ENCODE measurements at regions not wholly inside any gene's neighbourhood (a gene's known extent, or its start where the extent isn't known, plus 50 kb on each side); places are given as distances from the start of the nearest gene placed in this dataset.

DNA sequence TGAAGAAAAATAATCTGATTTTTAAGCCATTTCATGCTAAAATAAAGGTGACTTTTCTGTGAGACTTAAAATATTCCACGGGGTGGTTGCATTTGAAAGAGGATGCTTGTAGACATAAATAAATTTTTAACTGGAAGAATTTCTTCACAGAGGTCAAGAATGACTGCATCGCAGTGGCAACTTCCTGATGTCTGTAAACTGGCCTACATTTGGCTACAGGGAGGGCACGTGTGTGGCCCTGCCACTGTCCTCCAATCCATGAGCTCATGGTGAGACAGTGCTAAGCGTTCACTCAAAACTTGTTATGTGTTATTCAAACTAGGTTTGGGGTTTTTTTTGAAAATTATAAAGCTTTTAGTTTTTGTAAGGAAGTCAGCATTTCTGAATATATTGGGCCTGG, 1089.3 kb downstream of the EFNB2 start:
- no peak for DNase-seq (ENCODE audit: low spot score)

DNA sequence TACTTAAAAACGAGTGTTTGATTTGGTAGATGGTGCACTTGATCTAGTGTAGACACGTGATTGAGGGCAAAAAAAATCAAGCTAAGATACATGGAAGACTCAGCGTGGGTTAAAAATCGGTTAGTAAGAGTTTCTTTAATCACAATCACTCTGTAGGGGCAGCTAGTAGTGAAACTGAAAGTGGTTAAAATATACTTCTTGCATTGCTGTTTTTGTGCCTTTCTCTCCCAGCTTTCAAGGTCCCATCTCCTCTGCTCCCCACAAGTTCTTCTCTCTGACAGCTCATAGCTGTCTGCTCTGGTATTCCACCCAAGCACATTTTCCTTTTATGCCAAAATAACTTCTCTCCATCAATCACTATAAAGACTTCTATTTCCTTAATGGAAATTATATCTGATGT, 1089.7 kb downstream of the EFNB2 start:
- DNase-seq (ENCODE audit: low spot score), result no peak

DNA sequence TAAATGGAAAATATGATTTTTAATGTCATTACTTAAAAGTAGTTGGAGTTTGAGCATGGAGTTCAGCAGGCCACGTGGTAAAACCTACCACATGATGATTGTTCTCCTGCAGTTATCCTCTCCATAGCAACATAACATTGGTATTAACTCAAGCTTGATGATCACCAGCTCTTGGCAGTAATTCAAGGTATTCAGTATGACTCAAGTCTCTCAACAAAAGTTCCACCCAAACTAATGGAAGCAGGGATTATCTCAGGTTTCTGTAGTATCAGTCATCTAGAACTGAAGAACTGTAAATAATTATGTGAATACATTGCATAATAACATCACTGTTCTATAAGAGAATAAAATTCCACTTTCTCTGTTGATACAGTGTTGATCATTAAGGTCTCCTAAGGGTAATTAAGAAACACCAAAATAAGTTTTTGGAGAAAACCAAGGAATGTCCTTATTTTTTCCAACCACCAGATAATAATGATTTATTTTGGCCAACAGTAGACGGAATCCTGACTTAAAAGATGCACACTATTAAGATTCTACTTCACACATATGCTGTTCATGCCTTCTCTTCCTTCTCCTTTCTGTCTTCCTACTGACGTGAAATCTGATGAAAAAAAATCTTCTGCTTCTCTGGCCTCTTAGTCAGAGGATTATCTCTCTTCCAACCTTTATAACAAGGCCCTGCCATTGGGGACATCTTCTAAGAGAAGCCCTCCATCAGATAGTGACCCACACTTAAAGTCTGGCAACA, 1092.3 kb downstream of the EFNB2 start:
- peak; percentile 41 for DNase-seq (ENCODE audit: low spot score)

DNA sequence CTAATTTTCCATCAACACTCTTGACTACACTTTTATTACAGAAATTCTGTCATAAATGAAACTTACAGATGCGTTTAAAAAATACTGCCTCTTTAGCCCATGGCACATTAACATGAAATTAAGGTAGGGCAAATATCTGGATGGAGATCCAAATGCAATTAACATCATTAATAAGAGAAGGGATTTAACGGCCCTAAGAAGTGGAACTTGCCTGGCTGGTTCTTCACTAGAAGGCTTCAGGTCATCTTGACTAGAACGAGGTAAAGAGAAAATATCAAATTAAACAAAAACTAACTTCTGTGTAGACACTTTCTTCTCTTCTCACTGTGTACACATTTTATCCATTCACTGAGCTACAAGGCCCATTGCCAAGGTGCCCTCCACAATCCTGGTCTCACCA, 1093.4 kb downstream of the EFNB2 start:
- no peak for DNase-seq (ENCODE audit: low spot score)

DNA sequence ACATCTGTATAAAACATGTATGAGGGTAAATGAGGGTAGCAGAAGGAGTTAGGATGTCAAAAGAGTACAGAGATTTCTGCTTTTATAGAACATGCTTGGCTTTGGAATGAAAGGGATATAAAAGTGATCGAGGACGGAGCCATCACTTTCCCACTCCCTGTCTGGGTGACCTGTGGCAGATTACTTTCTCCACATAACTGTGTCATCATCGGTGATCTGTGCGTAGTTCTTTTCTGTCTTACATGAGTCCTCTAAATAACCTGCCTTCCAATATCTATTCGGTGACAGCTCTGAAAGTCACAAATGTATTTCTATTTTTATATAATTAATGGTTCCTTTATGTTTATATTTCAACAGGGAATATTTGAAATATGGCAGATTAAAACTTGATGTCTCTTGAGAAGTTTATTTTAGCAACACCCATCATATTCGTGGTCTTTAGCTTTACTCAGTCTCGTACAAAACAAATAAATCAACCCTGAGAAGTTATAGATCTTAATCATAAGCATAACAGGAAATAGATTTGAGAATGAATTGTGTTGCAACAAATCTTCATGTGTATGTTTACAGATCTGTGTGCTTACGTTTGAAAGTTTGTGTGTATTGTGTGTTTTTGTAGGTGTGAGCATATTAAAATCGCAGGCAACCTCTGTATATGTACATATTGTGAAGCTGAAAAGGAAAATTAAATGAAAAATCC, 1094.3 kb downstream of the EFNB2 start:
- no peak for DNase-seq (ENCODE audit: low spot score)

DNA sequence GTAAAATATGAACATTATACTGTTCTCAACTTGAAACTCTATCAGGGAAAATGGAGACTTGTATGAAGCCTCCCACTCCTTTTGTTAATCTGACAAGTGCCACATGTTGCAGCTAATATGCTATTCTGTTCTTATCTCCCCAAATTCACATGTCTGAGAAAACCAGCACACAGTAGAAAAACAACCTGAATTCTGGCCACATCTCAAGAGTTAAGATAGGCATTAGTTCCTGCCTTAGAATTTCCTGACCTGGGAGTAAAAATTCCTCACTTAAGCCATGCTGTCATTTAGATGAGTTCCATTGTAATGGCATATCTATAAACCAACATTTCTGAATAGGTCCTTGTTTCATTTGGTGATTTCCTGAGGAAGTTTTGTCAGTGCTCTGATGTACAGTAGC, 1098.5 kb downstream of the EFNB2 start:
- no peak for DNase-seq (ENCODE audit: low spot score)

DNA sequence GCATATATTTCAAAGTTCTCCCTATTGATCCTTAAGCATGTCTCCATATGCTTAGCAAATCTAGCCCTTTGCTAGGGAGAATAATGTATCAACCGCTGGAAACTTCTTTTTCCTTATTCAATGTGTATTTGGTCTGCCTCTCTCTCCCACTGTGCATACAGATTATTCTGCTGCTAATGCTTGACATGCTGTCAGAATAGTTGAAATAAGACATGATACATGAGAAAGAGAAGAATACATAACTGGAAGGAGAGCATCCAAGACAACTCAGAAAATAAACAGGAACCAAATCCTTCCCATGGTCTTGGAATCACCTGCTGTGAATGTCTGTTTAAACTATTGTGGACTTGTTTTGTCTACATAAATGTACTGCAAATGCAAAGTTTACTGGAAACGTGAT, 1103.0 kb downstream of the EFNB2 start:
- DNase-seq (ENCODE audit: low spot score), result no peak

DNA sequence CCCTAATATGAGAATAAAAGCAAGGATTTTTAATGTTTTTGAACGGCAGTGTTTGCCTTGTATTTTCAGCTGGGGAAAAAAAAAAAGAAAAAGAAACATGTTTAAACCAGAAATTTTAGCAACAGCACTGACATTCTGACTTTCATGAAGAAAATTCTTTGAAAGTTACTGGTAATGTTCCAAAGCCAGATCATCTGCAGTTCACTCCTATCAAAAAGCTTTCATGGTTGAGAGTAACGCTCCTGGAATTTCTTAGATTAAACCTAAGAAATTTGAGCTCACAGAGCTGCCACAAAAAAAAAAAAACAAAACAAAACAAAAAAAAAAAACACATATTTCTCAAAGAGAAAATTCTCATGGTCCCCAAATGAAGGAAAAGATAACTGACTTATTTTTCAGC, 1106.7 kb downstream of the EFNB2 start:
- no peak for DNase-seq (ENCODE audit: low spot score)

DNA sequence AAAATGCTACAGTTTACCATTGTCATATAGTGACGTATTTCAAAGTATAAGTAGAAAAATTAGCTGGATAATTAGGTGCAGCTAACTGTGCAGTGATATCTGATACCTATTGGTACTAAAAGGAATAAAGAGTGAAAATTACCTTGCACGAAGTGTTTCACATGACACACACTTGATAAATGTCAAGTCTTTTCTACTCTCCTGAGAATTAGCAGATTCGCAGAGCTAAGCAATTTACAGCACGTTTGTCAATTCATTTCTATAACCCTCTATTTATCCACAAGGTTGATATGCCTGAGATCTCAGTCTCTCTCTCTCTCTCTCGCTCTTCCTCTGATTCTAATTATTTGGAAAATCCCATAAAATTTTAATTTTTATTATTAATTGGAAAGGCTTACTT, 1109.0 kb downstream of the EFNB2 start:
- no peak for DNase-seq (ENCODE audit: low spot score)

DNA sequence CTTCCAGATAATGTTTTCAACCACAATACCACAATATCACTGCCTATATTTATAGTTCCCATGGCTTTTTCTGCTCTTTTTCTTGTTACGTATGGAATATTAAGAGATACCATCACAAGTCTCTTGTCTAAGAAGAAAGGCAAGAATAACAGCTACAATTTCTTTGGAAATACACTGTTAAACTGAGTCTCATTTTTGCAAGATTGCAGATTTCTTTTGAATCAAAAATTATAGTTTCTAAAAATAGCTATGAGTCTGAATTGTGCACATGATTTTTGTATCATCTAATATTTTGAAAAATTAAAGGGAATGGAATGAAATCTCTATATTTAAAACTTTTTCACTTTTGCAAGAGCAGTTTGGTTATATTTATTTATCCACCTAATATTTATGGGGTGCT, 1120.8 kb downstream of the EFNB2 start:
- DNase-seq (ENCODE audit: low spot score), result no peak

DNA sequence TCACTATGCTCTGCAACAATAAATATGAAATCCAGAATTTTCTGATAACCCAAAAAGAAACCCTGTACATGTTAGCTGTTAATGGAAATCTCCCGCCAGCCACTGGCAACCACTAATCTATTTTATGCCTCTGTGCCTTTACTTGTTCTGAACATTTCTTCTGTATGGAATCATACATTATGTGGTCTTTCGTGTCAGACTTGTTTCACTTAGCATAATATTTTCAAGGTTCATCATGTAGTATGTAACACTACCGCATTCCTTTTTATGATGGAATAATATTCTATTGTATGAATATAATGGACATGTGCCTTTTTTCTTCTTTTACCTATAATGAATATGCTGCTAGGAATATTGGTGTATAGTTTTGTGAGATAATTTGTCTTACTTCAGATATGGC, 1123.3 kb downstream of the EFNB2 start:
- DNase-seq (ENCODE audit: low spot score), result no peak

DNA sequence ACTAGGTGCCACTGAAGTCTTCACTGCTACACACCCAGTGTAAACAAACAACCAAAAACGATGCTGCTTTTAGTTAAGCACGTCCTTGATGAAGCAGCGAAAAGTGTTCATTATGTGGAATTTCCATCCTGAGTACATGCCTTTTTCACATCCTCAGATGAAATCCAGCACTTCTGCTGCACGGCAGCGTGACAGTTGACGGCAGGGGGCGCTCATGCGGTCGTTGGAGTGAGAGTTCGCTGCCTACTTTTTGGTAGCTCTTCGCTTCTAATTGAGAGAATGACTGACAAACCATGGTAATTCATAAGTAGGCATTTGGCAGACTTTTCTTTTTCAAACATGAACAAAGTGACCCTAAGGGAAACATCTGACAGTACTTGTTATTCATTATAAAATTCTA, 1124.9 kb downstream of the EFNB2 start:
- DNase-seq (ENCODE audit: low spot score), result no peak

DNA sequence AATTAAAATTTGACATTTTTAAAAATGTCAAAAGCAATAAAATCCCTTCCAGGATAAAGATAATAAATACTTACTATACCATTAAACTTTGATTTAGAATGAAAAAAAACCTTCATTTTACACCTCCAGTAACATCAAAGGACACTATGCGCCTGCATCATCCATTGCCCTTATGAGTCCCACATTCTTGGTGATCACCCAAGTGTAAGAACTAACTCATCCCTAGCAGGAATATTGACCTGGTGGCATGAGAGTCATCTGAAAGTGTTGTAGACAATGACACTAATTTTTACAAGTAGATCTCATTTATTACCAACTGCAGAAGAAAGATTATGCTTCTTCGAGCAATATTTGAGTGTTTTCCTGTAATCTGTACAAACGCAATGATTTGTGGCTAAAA, 1128.9 kb downstream of the EFNB2 start:
- no peak for DNase-seq (ENCODE audit: low spot score)

DNA sequence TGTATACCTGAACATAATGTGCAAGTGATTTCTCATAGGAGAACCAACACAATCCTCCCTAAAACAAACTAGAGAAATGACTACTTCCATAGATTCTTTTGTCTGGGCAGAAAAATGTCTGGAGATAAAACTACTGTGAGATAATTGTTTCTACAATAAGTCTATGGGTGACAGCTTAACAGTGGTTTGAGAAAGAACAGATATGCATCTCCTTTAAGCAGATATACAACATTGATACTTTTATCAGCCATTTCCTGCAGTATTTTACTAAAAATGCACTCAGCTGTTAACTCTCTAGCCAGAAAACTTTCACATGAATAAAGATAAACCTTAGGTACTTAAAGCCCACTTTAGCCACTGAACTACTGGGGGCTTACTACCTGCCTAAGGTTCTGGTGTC, 1132.4 kb downstream of the EFNB2 start:
- no peak for DNase-seq (ENCODE audit: low spot score)

DNA sequence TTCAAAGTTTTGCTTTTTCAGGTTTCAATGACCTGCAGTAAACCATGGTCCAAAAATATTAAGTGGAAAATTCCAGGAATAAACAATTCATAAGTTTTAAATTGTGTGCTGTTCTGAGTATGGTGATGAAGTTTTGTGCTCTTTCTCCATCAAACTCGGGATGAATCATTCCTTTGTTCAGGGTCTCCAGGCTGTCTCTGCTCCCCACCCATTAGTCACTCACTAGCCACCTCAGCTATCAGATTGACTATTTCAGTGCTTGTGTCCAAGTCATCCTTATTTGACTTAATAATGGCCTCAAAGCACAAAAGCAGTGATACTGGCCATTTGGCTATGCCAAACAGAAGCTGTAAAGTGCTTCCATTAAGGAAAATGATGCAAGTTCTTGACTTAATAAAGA, 1140.4 kb downstream of the EFNB2 start:
- DNase-seq (ENCODE audit: low spot score), result no peak

DNA sequence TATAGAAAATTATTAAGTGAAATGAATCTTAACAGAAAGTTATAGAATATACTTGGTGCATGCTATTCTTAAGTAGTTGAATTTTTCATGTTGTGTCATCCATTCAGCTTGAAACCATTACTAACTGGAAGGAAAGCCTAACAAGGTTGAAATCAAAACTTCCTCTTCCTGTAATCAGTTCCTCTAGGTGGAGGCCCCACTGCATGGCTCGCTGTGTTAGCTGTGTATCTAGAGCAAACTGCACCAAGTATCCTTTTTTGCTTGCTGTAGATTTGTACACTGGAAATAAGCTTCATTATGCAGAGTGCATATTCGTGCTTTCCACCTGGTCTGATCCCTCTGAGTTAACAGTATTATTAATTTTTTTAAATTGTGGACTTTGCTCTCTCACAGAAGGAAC, 1146.1 kb downstream of the EFNB2 start:
- DNase-seq (ENCODE audit: low spot score), result no peak

DNA sequence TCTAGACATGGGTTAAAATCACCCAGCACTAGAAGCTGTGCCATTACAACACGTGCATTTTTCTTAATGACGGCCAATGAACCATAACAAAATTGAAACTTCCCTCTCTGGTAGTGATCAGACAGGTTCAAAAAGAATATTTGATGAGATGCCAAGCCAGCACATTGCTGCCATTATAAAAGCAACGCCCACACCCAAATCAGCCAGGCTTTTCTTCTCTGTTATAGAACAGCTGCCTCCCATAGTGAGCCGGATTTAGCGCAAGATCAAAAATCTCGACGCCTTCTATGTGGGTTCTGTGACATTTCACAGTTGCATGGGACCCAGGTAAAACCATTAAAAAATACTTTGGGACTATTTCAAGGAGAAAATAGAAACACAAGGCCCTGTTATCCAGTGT, 1158.0 kb downstream of the EFNB2 start:
- peak; percentile 6 for DNase-seq (ENCODE audit: low spot score)

DNA sequence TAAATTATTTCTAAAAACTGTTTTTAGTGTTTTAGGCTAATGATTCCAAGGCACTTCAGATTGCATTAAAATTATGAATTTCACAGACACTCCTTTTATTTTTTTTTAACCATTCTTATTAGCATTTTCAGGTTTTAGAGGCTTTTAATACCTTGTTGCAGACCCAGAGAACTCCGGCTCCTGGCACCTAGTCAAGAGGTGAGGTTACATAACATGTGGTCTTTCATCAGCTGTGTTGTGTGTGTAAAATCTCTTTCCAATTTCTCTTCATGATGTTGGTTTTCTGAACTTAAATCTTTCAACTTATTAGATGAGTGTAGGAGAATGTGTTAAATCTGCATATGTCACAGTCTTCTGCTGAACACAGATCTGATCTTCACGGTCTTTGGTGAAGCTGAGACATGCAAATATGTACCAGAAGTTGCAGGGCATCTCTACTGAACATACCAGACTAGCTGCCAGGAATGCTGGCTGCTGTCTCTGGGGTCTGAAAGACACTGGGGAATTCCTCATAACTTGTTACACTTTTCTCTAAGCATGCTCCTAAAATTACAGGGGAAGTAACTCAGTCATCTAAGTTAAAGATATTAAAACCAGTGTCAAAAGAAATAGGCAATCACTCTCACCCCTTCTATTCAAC, 1165.3 kb downstream of the EFNB2 start:
- no peak for DNase-seq (ENCODE audit: low spot score)

DNA sequence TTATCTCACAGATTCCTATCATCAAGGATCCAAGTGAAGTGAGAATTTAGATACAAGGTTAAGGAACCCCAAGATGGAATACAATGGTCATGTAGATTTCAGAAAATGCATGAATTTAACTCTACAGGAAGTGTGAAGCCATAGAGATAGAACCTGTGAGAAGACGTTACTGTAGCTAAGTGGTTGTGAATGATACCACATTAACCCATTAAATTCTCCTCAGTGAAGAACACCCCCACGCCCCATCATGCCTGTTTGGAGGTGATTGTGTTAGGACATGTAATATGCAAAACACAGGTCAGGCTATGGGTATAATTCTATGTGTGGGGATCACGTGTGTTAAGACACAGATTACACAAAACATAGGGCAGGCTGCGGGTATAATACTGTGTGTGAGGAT, 1166.7 kb downstream of the EFNB2 start:
- no peak for DNase-seq (ENCODE audit: low spot score)

DNA sequence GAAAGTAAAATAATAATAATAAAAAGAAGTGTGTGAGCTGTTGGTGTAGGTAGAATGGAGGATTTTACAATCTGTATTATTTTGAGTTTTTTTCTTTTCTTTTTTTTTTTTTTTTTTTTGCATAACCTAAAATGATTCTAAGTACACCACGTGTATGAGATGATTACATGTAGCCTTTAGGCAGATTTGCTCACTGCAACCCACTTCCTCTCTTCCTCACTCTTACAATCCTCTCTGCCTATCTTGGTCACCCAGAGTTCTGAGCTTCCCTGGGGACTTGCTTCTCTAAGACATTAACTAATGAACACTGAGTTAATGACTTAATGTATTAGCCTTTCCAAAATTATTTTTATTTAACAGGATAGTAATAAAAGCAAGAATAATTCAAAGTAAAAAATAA, 1169.6 kb downstream of the EFNB2 start:
- DNase-seq (ENCODE audit: low spot score), result no peak

DNA sequence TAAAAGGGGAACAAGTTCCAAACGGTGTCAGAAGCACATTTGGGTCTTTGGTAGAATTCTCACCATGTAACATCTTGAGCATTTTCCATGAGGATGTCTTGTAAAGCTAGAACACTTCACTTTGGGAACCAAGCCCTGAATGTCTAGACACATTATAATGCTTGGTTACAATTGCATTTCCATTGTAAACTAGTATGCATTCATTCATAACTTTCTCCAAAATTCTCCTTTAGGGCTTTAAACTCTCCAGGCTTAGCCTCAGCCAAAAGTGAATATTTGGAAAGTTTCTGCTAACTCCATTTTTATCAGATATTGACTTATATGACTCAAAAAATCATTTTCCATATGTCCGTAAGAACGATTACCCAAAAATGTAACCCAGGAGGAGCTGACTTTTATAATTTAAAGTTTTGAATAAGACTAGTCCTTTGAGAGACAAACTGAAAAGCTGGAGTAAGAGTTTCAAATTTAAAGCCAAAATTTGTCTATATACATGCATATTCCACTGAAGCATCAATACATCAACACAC, 1170.4 kb downstream of the EFNB2 start:
- DNase-seq (ENCODE audit: low spot score), result no peak

DNA sequence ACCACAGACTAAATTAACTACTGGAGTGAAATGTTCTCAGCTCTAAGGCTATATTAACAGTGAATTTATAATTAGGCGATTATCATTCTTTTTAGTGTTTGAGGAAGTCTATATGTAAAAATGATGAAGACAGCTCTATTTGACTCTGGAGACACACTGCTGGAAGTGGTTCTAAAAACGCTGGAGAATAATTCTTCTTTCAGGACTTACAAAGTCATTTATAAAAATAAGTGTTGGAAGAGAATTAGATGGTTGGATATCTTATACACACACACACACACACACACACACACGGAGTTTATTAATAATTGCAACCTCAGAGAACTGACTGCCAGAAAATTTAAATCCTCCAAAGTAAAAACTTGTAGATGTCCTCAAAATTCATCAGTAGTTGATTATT, 1171.3 kb downstream of the EFNB2 start:
- no peak for DNase-seq (ENCODE audit: low spot score)

Data from SW480 (cell line).